NCI-H2171 (cell line): ENCODE measurements at regions not wholly inside any gene's neighbourhood (a gene's known extent, or its start where the extent isn't known, plus 50 kb on each side); places are given as distances from the start of the nearest gene placed in this dataset.
A peak's percentile ranks its signal among the peaks of the same experiment; 100 is the strongest.

Experiments used
- DNase-seq: peaks from one replicate; lab custom pipeline; 2025; lab: John Stamatoyannopoulos, UW

GRCh38 chr11:19661827-19662226, 50.8 kb upstream of the NAV2 start:
- no peak for DNase-seq

GRCh38 chr11:19660076-19660475, 52.6 kb upstream of the NAV2 start:
- DNase-seq: no peak

- DNase-seq: no peak
These were observed 53.1 kb upstream of the NAV2 start for GRCh38 chr11:19659529-19659928.

GRCh38 chr11:19658344-19658743, 54.3 kb upstream of the NAV2 start:
- no peak for DNase-seq

- no peak for DNase-seq
These were observed 56.5 kb upstream of the NAV2 start for GRCh38 chr11:19656140-19656541.

GRCh38 chr11:19652623-19653375, 59.8 kb upstream of the NAV2 start:
- DNase-seq: no peak

GRCh38 chr11:19651653-19652052, 61.0 kb upstream of the NAV2 start:
- peak; percentile 47 for DNase-seq

- DNase-seq: peak; percentile 11
These were observed 61.6 kb upstream of the NAV2 start for GRCh38 chr11:19651028-19651427.

GRCh38 chr11:19650467-19650866, 62.2 kb upstream of the NAV2 start:
- DNase-seq: no peak

- DNase-seq: no peak
These were observed 62.9 kb upstream of the NAV2 start for GRCh38 chr11:19649751-19650150.

- DNase-seq: no peak
These were observed 64.3 kb upstream of the NAV2 start for GRCh38 chr11:19648321-19648720.

- no peak for DNase-seq
These were observed 64.8 kb upstream of the NAV2 start for GRCh38 chr11:19647816-19648215.

GRCh38 chr11:19646921-19647320, 65.7 kb upstream of the NAV2 start:
- no peak for DNase-seq

GRCh38 chr11:19646308-19646707, 66.3 kb upstream of the NAV2 start:
- no peak for DNase-seq

- DNase-seq: no peak
These were observed 68.3 kb upstream of the NAV2 start for GRCh38 chr11:19644316-19644715.

- peak; percentile 17 for DNase-seq
These were observed 70.2 kb upstream of the NAV2 start for GRCh38 chr11:19642185-19643158.

- DNase-seq: no peak
These were observed 73.0 kb upstream of the NAV2 start for GRCh38 chr11:19639603-19640105.

- DNase-seq: no peak
These were observed 77.3 kb upstream of the NAV2 start for GRCh38 chr11:19635332-19635731.

GRCh38 chr11:19633276-19633675, 79.4 kb upstream of the NAV2 start:
- no peak for DNase-seq

GRCh38 chr11:19632499-19632834, 80.2 kb upstream of the NAV2 start:
- no peak for DNase-seq

GRCh38 chr11:19631712-19632498, 80.7 kb upstream of the NAV2 start:
- no peak for DNase-seq

GRCh38 chr11:19628018-19628417, 84.6 kb upstream of the NAV2 start:
- no peak for DNase-seq
